Colonic mucosa (tissue), 4 donors: ENCODE measurements at regions not wholly inside any gene's neighbourhood (a gene's known extent, or its start where the extent isn't known, plus 50 kb on each side); places are given as distances from the start of the nearest gene placed in this dataset.

Source experiments
- DNase-seq: peaks from one replicate; pipeline ENCODE4 v3.0.0-alpha.2; 2020
- H3K27ac ChIP-seq: fragments of 200-600 bp; one replicate; pipeline ENCODE4 v1.8.0; 2021
- H3K27me3 ChIP-seq: fragments of 200-600 bp; one replicate; pipeline ENCODE4 v1.8.0; 2021
- H3K36me3 ChIP-seq: fragments of 200-600 bp; one replicate; pipeline ENCODE4 v1.8.0; 2021
- H3K4me1 ChIP-seq: fragments of 200-600 bp; one replicate; pipeline ENCODE4 v1.8.0; 2021; ENCODE audit warnings: mild to moderate bottlenecking
- H3K4me3 ChIP-seq: fragments of 200-600 bp; one replicate; pipeline ENCODE4 v1.8.0; 2021
- H3K9ac ChIP-seq, 2 donors: one replicate each; pipeline ENCODE4 v1.7.0; 2013; ENCODE audit warnings: control low read depth in 2 of 2, low read depth in 2 of 2, low read length in 2 of 2
- H3K9me3 ChIP-seq: fragments of 200-600 bp; one replicate; pipeline ENCODE4 v1.8.0; 2021
- CTCF ChIP-seq: fragments of 200-600 bp; IDR thresholded peaks from one replicate; pipeline ENCODE4 v1.8.0; 2022; ENCODE audit warnings: antibody characterized with exemption, mild to moderate bottlenecking
- intact Hi-C: fragments of 100-400 bp; cut with DNase I; formaldehyde crosslinking; loops from one replicate; pipeline ENCODE4 v1.14.1; 2022
- donor health status: healthy.
- donor health status: DM: no; HTN: no; CAD: no.
- donor health status: DM: no; HTN: no; CAD: no.

DNA sequence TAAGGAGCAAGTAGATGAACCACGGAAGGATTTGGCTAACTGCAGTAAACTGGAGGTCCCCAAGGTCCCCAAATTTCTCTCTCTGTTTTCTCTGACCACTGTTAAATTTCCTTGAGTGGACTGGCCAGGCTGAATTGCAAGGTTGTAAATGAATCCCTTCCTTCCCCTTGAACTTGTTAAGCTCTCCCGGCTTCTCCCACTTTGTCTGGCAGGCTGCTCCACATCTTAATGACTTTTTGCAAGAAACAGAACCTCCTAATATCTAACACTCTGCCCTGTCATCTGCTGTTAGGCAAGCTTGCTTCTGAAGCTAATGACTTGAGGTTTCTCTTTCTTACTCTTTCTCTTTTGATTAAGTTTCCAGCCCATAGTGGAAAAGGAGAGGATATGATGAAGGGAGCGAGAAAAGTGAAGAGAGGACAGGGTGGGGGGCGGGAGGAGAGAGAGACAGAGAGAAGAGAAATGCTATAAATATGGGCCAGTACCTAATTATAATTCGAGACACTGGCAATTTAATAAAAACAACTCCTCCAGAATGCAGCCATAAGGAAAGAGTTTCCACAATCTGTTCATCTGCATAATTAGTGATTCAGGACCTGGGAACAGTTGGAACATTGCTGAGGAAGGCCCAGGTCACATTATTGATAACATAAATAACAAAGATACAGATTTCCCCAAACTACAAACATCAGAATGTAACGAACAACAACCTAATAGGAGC lies 437.3 kb upstream of the MPDZ start:
- no peak for DNase-seq
- TF ChIP-seq CTCF: no peak
- H3K4me3 ChIP-seq: no peak overlapping the region
- H3K27ac ChIP-seq: no peak overlapping the region
- H3K36me3 ChIP-seq: no peaks in the 10 kb centered on the region
- H3K9me3 ChIP-seq: no peaks in the 10 kb centered on the region
- H3K4me1 ChIP-seq: no peaks in the 10 kb centered on the region
- intact Hi-C loops: no loop called here
- H3K9ac ChIP-seq: no peak overlapping the region
- no peaks in the 10 kb centered on the region for H3K27me3 ChIP-seq

- no peak for TF ChIP-seq CTCF
Measured at GRCh38 chr9:13716090-13716489, 436.6 kb upstream of the MPDZ start.

GRCh38 chr9:13715430-13715829 lies 435.9 kb upstream of the MPDZ start:
- Histone ChIP-seq H3K4me1 (no peaks in the 10 kb centered on the region), H3K36me3 (no peaks in the 10 kb centered on the region), H3K27me3 (no peaks in the 10 kb centered on the region), H3K4me3 (no peak overlapping the region), H3K27ac (no peak overlapping the region), H3K9me3 (no peaks in the 10 kb centered on the region), H3K9ac (no peak overlapping the region)
- no peak for DNase-seq
- no peak for TF ChIP-seq CTCF
- intact Hi-C loops: no loop called here

More at GRCh38 chr9:13716090-13716489, 436.6 kb upstream of the MPDZ start:
- H3K9me3 ChIP-seq: no peaks in the 10 kb centered on the region
- H3K36me3 ChIP-seq: no peaks in the 10 kb centered on the region
- no peak overlapping the region for H3K9ac ChIP-seq
- no peak for DNase-seq
- intact Hi-C loops: no loop called here
- no peak overlapping the region for H3K4me3 ChIP-seq
- no peak overlapping the region for H3K27ac ChIP-seq
- no peaks in the 10 kb centered on the region for H3K27me3 ChIP-seq
- no peaks in the 10 kb centered on the region for H3K4me1 ChIP-seq

GRCh38 chr9:13707612-13708576 lies 428.4 kb upstream of the MPDZ start:
- DNase-seq: no peak
- no peak for TF ChIP-seq CTCF
- no peaks in the 10 kb centered on the region for H3K4me1 ChIP-seq
- H3K9me3 ChIP-seq: no peaks in the 10 kb centered on the region
- no peak overlapping the region for H3K27ac ChIP-seq
- H3K4me3 ChIP-seq: no peak overlapping the region
- no peaks in the 10 kb centered on the region for H3K27me3 ChIP-seq
- H3K36me3 ChIP-seq: no peaks in the 10 kb centered on the region
- no peak overlapping the region for H3K9ac ChIP-seq
- intact Hi-C loops: no loop called here

DNA sequence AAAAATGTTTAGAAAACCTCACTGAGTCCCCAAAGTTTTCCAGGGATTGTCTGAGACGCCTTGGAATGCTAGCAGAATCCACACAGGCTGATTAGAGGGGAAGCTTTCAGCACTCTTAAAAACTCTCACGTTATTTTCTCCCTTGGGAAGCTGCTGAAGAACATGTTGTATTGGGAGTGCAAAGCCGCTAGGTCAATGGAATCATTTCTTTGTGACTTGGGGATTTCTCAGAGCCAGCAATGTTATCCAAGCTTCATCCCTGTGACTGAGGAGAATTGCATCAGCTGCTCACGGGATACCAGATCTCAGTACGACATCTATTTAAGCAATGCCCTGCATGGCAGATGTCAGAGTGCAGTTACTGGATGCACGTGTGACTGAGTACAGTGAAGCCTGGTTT lies 426.4 kb upstream of the MPDZ start:
- Histone ChIP-seq H3K4me3 (no peak overlapping the region), H3K27me3 (no peaks in the 10 kb centered on the region), H3K4me1 (no peaks in the 10 kb centered on the region), H3K27ac (no peak overlapping the region), H3K36me3 (no peaks in the 10 kb centered on the region), H3K9me3 (no peaks in the 10 kb centered on the region), H3K9ac (no peak overlapping the region)
- no peak for TF ChIP-seq CTCF
- DNase-seq: no peak
- intact Hi-C loops: no loop called here
